IMR-90 (cell line): ENCODE measurements at regions not wholly inside any gene's neighbourhood (a gene's known extent, or its start where the extent isn't known, plus 50 kb on each side); places are given as distances from the start of the nearest gene placed in this dataset.

Experiments used
- ATAC-seq: fragments of 200-7000 bp; cut with Tn5 transposase; 2 replicates; pipeline ENCODE4 v1.9.1; 2020; ENCODE audit warnings: low read depth, mild to moderate bottlenecking, moderate library complexity
- BruUV-seq: library from RNA; stranded (reverse); fragments of 400-500 nt; replicated peaks from 2 replicates; lab custom pipeline; 2021; lab: Mats Ljungman, UMichigan
- CTCF ChIA-PET: fragments of 300-600 bp; formaldehyde crosslinking; extraction: SDS; loops from one replicate; lab custom pipeline; 2021; ENCODE audit warnings: antibody characterized with exemption; lab: Yijun Ruan, JAX
- POLR2A ChIA-PET: fragments of 300-600 bp; sonication (Branson Sonifier 250); formaldehyde crosslinking; loops from one replicate; lab custom pipeline; 2022; ENCODE audit warnings: antibody characterized with exemption; ENCODE audit not compliant: unreplicated experiment; lab: Charles Lee
- DNase-seq: peaks from one replicate; pipeline ENCODE4 v3.0.0; 2013
- H2AFZ ChIP-seq: replicated peaks from 2 replicates; pipeline ENCODE3; 2013; ENCODE audit warnings: low read length, mild to moderate bottlenecking; ENCODE audit not compliant: poor library complexity
- H2AK5ac ChIP-seq: 2 replicates; pipeline ENCODE4 v1.6.1; 2013; ENCODE audit warnings: low read depth, low read length, inconsistent platforms
- H2AK9ac ChIP-seq: replicated peaks from 2 replicates; pipeline ENCODE3; 2013; ENCODE audit warnings: mild to moderate bottlenecking, low read depth, low read length, moderate library complexity; ENCODE audit not compliant: poor library complexity
- H2BK120ac ChIP-seq: 2 replicates; pipeline ENCODE4 v1.6.1; 2013; ENCODE audit warnings: low read depth, low read length, inconsistent platforms
- H2BK15ac ChIP-seq: 3 replicates; pipeline ENCODE4 v1.6.1; 2013; ENCODE audit warnings: low read depth, low read length, inconsistent platforms
- H2BK20ac ChIP-seq: 2 replicates; pipeline ENCODE4 v1.6.1; 2013; ENCODE audit warnings: low read depth, mild to moderate bottlenecking, inconsistent platforms, low read length, moderate library complexity
- H2BK5ac ChIP-seq: 2 replicates; pipeline ENCODE4 v1.6.1; 2013; ENCODE audit warnings: mild to moderate bottlenecking, low read depth, low read length, inconsistent platforms; ENCODE audit not compliant: poor library complexity, severe bottlenecking
- H3K14ac ChIP-seq: replicated peaks from 2 replicates; pipeline ENCODE4 v1.6.1; 2013; ENCODE audit warnings: low read depth, low read length, inconsistent platforms
- H3K18ac ChIP-seq: 2 replicates; pipeline ENCODE4 v1.6.1; 2013; ENCODE audit warnings: low read depth, low read length, control low read depth
- H3K23ac ChIP-seq: 2 replicates; pipeline ENCODE4 v1.6.1; 2013; ENCODE audit warnings: low read depth, low read length, inconsistent platforms
- H3K27ac ChIP-seq: 2 replicates; pipeline ENCODE4 v1.5.1; 2013; ENCODE audit warnings: mild to moderate bottlenecking, control low read depth, low read length; ENCODE audit not compliant: insufficient read depth
- H3K27me3 ChIP-seq: 2 replicates; pipeline ENCODE4 v1.6.1; 2013; ENCODE audit warnings: low read length; ENCODE audit not compliant: control insufficient read depth, insufficient read depth
- H3K36me3 ChIP-seq: 2 replicates; pipeline ENCODE4 v1.6.1; 2013; ENCODE audit warnings: low read length, mixed read lengths; ENCODE audit not compliant: control insufficient read depth, insufficient read depth
- H3K4ac ChIP-seq: 2 replicates; pipeline ENCODE4 v1.6.1; 2013; ENCODE audit warnings: low read depth, low read length, inconsistent platforms
- H3K4me1 ChIP-seq: 2 replicates; pipeline ENCODE4 v1.6.1; 2013; ENCODE audit warnings: low read length, mixed read lengths; ENCODE audit not compliant: control insufficient read depth, insufficient read depth
- H3K4me2 ChIP-seq: 2 replicates; pipeline ENCODE4 v1.6.1; 2013; ENCODE audit warnings: low read depth, mild to moderate bottlenecking, control low read depth, low read length, moderate library complexity
- H3K4me3 ChIP-seq: 2 replicates; pipeline ENCODE4 v1.5.1; 2013; ENCODE audit warnings: low read depth, mild to moderate bottlenecking, control low read depth, low read length, moderate library complexity; ENCODE audit not compliant: insufficient read depth
- H3K56ac ChIP-seq: 2 replicates; pipeline ENCODE4 v1.6.1; 2013; ENCODE audit warnings: low read length, inconsistent platforms; ENCODE audit not compliant: insufficient read depth; ENCODE audit errors: extremely low read depth
- H3K79me1 ChIP-seq, 2 experiments: 2 replicates each; pipeline ENCODE4 v1.6.1; 2013; ENCODE audit warnings: low read length in 2 of 2, inconsistent platforms in 1 of 2, low read depth in 1 of 2
- H3K9ac ChIP-seq: 2 replicates; pipeline ENCODE4 v1.6.1; 2013; ENCODE audit warnings: low read depth, low read length, control low read depth
- H3K9me1 ChIP-seq: 2 replicates; pipeline ENCODE4 v1.6.1; 2013; ENCODE audit warnings: low read length, inconsistent platforms; ENCODE audit not compliant: insufficient read depth
- H3K9me3 ChIP-seq: 2 replicates; pipeline ENCODE4 v1.6.1; 2013; ENCODE audit warnings: low read length; ENCODE audit not compliant: control insufficient read depth, insufficient read depth
- H4K20me1 ChIP-seq: 2 replicates; pipeline ENCODE4 v1.6.1; 2013; ENCODE audit warnings: low read length, inconsistent platforms; ENCODE audit not compliant: insufficient read depth
- H4K5ac ChIP-seq: 2 replicates; pipeline ENCODE4 v1.6.1; 2013; ENCODE audit warnings: mild to moderate bottlenecking, low read depth, low read length, control low read depth
- H4K8ac ChIP-seq, 2 experiments: 2 replicates each; pipeline ENCODE4 v1.6.1; 2013; ENCODE audit warnings: low read depth in 2 of 2, low read length in 2 of 2, control low read depth in 1 of 2, inconsistent platforms in 1 of 2
- H4K91ac ChIP-seq: 2 replicates; pipeline ENCODE4 v1.6.1; 2013; ENCODE audit warnings: low read depth, low read length, inconsistent platforms; ENCODE audit not compliant: insufficient read depth
- BHLHE40 ChIP-seq: fragments of 150-350 bp; IDR thresholded peaks from 2 replicates; pipeline ENCODE4 v1.6.1; 2016; ENCODE audit warnings: mild to moderate bottlenecking, low read depth, low read length
- FOS ChIP-seq: fragments of 150-350 bp; IDR thresholded peaks from 2 replicates; pipeline ENCODE4 v1.6.1; 2016; ENCODE audit warnings: low read depth, low read length
- MXI1 ChIP-seq: IDR thresholded peaks from 2 replicates; pipeline ENCODE4 v1.6.1; 2012; ENCODE audit warnings: low read depth, mild to moderate bottlenecking, low read length, moderate library complexity, borderline replicate concordance
- SMC3 ChIP-seq: fragments of 150-350 bp; IDR thresholded peaks from 2 replicates; pipeline ENCODE4 v1.6.1; 2016; ENCODE audit warnings: low read depth, mild to moderate bottlenecking, antibody characterized with exemption, low read length, moderate library complexity
- WGBS, 2 experiments: methylation state at CpG; one replicate each; pipeline versions ENCODE4 v1.1.5 to v1.1.7; 2013; ENCODE audit warnings: missing lambda C conversion rate in 2 of 2; ENCODE audit not compliant: insufficient read length in 1 of 2; ENCODE audit errors: extremely low coverage in 2 of 2; 5-methylcytosine and 5-hydroxymethylcytosine counted together
- dilution Hi-C: fragments of 300-500 bp; cut with HindIII; formaldehyde crosslinking; loops from one replicate; pipeline ENCODE4 v1.14.3; 2018; ENCODE audit warnings: low sequenced_read_pairs; ENCODE audit not compliant: unreplicated experiment
- in situ Hi-C: fragments of 300-500 bp; cut with MboI; formaldehyde crosslinking; loops from 3 replicates; pipeline ENCODE4 v1.14.3; 2019; ENCODE audit warnings: low sequenced_read_pairs, inconsistent platforms, mixed read lengths
- intact Hi-C: fragments of 100-400 bp; cut with micrococcal nuclease; formaldehyde crosslinking; loops from 2 replicates; pipeline ENCODE4 v1.10.0; 2022

DNA sequence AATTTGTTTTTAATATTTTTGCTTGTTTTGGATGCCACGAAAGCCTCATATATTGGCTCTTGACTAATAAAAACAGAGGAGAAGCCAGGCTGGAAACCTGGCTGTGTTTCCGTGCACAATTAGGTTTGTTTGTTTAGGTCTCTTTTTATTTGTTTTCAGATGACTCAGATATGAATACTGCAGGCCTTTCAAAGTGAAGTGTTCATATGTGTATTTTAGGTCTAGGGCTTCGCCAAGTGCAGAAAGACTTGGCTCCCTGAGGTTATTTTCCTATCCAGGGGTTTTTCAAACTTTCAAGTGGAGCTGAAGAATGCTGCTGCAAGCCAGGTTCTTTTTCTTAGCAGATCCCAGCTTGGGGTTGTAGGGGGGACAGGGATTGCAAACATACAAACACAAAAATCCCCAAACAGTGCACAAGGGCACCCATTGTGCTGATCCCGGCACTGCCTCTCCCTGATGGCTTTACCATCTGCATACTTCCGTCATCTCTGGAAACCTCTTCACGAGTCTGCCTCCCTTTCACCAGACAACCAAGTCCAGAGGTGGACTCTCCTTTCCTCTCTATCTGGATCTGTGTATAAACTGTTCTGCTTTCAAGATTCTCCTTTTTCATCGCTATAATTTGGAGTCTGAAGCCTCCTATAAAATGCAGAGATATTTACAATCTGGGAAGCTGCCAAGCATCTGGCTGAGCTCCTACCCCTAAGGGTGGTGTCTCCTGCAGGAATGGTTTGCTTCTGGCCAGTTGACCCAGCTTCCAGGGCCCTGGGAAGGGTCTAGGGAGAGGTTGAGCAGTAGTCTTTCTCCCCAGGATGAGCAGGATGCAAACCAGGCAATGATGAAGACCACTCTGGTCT is 108.6 kb downstream of the SMIM20 start:
- ATAC-seq (peak; percentile 51), DNase-seq (peak; percentile 80)
- H4K8ac ChIP-seq, result no peak overlapping the region
- peak overlapping the region; percentile 40; the same call in 1 of the 2 replicates for H3K23ac ChIP-seq
- no peak overlapping the region for H3K56ac ChIP-seq
- WGBS, 2 experiments, result 17% methylated on average over 3 of the region's 7 CpGs; no CpG with 5 or more reads in 1 of the 2 experiments
- H3K9me3 ChIP-seq, result no peaks in the 10 kb centered on the region
- H3K18ac ChIP-seq, result peak overlapping the region; percentile 65
- H3K36me3 ChIP-seq, result no peaks in the 10 kb centered on the region
- intact Hi-C loops (loop anchor here (5.0 to 10.0 kb wide), 2 partner anchors 150 to 702 kb away; no protein-coding TSS in a partner anchor), dilution Hi-C loops (no loop called here), in situ Hi-C loops (loop anchor here (10.0 kb wide), 2 partner anchors 302 to 382 kb away; partner anchors contain the start of gene RBPJ)
- CTCF ChIA-PET, result interaction anchor here (0.7 to 1.9 kb wide), 2 partner anchors 35 to 962 kb away, joined by 4 to 7 read pairs; no protein-coding TSS in a partner anchor
- H3K4me2 ChIP-seq, result peak overlapping the region; percentile 66
- peak overlapping the region; percentile 44; the same call in 1 of the 2 replicates for H2AK5ac ChIP-seq
- no TSS peak for BruUV-seq
- no peaks in the 10 kb centered on the region for H4K20me1 ChIP-seq
- no peak overlapping the region for H3K4ac ChIP-seq
- H3K9ac ChIP-seq, result no peak overlapping the region; the same call in 1 of the 2 replicates
- H4K5ac ChIP-seq, result peak overlapping the region; percentile 3
- H3K9me1 ChIP-seq, result peaks cover 4% of the 10 kb centered on the region; the same call in 1 of the 2 replicates
- H3K14ac ChIP-seq, result no peak overlapping the region
- TF ChIP-seq FOS (peak; percentile 33; the same call in 1 of the 2 replicates), SMC3 (no peak), BHLHE40 (0 out of 2 replicates have a peak, but pooled peaks have one; percentile 12), MXI1 (no peak)
- no peak overlapping the region for H2BK15ac ChIP-seq
- H3K27me3 ChIP-seq, result peaks cover 5% of the 10 kb centered on the region
- peaks cover 16% of the 10 kb centered on the region for H3K4me1 ChIP-seq
- 0 out of 2 replicates have a peak overlapping the region, but pooled peaks have one; percentile 28 for H2BK20ac ChIP-seq
- no peak overlapping the region for H2AFZ ChIP-seq
- H2BK120ac ChIP-seq, result peak overlapping the region; percentile 10; the same call in 1 of the 2 replicates
- POLR2A ChIA-PET, result no interaction called here
- H3K27ac ChIP-seq, result peak overlapping the region; percentile 8; the same call in 1 of the 2 replicates
- H2BK5ac ChIP-seq, result peak overlapping the region; percentile 12
- no peaks in the 10 kb centered on the region for H3K79me1 ChIP-seq
- H4K91ac ChIP-seq, result no peak overlapping the region; the same call in 1 of the 2 replicates
- H2AK9ac ChIP-seq, result no peak overlapping the region
- no peak overlapping the region for H3K4me3 ChIP-seq
